ENCODE measurements at regions not wholly inside any gene's neighbourhood (a gene's known extent, or its start where the extent isn't known, plus 50 kb on each side); places are given as distances from the start of the nearest gene placed in this dataset.

GRCh38 chr5:89436464-89436863, 553.5 kb upstream of the MEF2C start:
- no peaks in the 10 kb centered on the region for H3K9me3 ChIP-seq (ENCODE audit: control insufficient read depth in 4 of 4, insufficient read depth in 3 of 4, low read length in 3 of 4)
- 78 to 80% methylated on average over 3 of the region's 3 CpGs for WGBS, 2 donors
- H3K4me1 ChIP-seq (ENCODE audit: control insufficient read depth in 5 of 5, insufficient read depth in 5 of 5, low read length in 5 of 5) = peaks cover 0 to 11% (median 0%) of the 10 kb centered on the region in 5 donors
- H3K36me3 ChIP-seq (ENCODE audit: control insufficient read depth in 4 of 4, insufficient read depth in 4 of 4, low read length in 4 of 4) = no peaks in the 10 kb centered on the region
- DNase-seq (no peak), ATAC-seq (ENCODE audit: insufficient read depth, low FRiP score) (no peak)
- H3K27ac ChIP-seq (ENCODE audit: low read depth in 1 of 2, low read length in 1 of 2) = no peak overlapping the region
- no peak for TF ChIP-seq CTCF (IDR thresholded peaks at IDR 0.05; ENCODE audit: control extremely low read depth, extremely low read depth)
- no peak overlapping the region for H3K4me3 ChIP-seq
- H3K27me3 ChIP-seq (ENCODE audit: control insufficient read depth in 3 of 3, insufficient read depth in 3 of 3, low read length in 2 of 3) = no peaks in the 10 kb centered on the region
- no peak overlapping the region for H3K9ac ChIP-seq (ENCODE audit: insufficient read depth in 1 of 2, low read length in 2 of 2)

- Histone ChIP-seq H3K27ac (ENCODE audit: low read depth in 1 of 2, low read length in 1 of 2) (no peak overlapping the region), H3K4me3 (no peak overlapping the region), H3K36me3 (ENCODE audit: control insufficient read depth in 4 of 4, insufficient read depth in 4 of 4, low read length in 4 of 4) (no peaks in the 10 kb centered on the region), H3K4me1 (ENCODE audit: control insufficient read depth in 5 of 5, insufficient read depth in 5 of 5, low read length in 5 of 5) (peaks cover 0 to 6% (median 0%) of the 10 kb centered on the region in 5 donors), H3K27me3 (ENCODE audit: control insufficient read depth in 3 of 3, insufficient read depth in 3 of 3, low read length in 2 of 3) (no peaks in the 10 kb centered on the region), H3K9ac (ENCODE audit: insufficient read depth in 1 of 2, low read length in 2 of 2) (no peak overlapping the region), H3K9me3 (ENCODE audit: control insufficient read depth in 4 of 4, insufficient read depth in 3 of 4, low read length in 3 of 4) (no peaks in the 10 kb centered on the region)
- ATAC-seq (ENCODE audit: insufficient read depth, low FRiP score) (no peak), DNase-seq (no peak)
- WGBS, 2 donors = 90 to 91% methylated on average over 4 of the region's 4 CpGs
- TF ChIP-seq CTCF (IDR thresholded peaks at IDR 0.05; ENCODE audit: control extremely low read depth, extremely low read depth) = no peak
Observed at GRCh38 chr5:89435347-89435746, 552.4 kb upstream of the MEF2C start.

- H3K36me3 ChIP-seq (ENCODE audit: control insufficient read depth in 4 of 4, insufficient read depth in 4 of 4, low read length in 4 of 4) = no peaks in the 10 kb centered on the region
- no peak for TF ChIP-seq CTCF (IDR thresholded peaks at IDR 0.05; ENCODE audit: control extremely low read depth, extremely low read depth)
- no peaks in the 10 kb centered on the region for H3K27me3 ChIP-seq (ENCODE audit: control insufficient read depth in 3 of 3, insufficient read depth in 3 of 3, low read length in 2 of 3)
- H3K27ac ChIP-seq (ENCODE audit: low read depth in 1 of 2, low read length in 1 of 2) = no peak overlapping the region
- H3K9ac ChIP-seq (ENCODE audit: insufficient read depth in 1 of 2, low read length in 2 of 2) = no peak overlapping the region
- no peak for ATAC-seq (ENCODE audit: insufficient read depth, low FRiP score)
- no peaks in the 10 kb centered on the region for H3K4me1 ChIP-seq (ENCODE audit: control insufficient read depth in 5 of 5, insufficient read depth in 5 of 5, low read length in 5 of 5)
- no peak overlapping the region for H3K4me3 ChIP-seq
- 93 to 96% methylated on average over 1 of the region's 1 CpG for WGBS, 2 donors
- DNase-seq = no peak
- no peaks in the 10 kb centered on the region for H3K9me3 ChIP-seq (ENCODE audit: control insufficient read depth in 4 of 4, insufficient read depth in 3 of 4, low read length in 3 of 4)
Observed at GRCh38 chr5:89428624-89429023, 545.6 kb upstream of the MEF2C start.

DNA sequence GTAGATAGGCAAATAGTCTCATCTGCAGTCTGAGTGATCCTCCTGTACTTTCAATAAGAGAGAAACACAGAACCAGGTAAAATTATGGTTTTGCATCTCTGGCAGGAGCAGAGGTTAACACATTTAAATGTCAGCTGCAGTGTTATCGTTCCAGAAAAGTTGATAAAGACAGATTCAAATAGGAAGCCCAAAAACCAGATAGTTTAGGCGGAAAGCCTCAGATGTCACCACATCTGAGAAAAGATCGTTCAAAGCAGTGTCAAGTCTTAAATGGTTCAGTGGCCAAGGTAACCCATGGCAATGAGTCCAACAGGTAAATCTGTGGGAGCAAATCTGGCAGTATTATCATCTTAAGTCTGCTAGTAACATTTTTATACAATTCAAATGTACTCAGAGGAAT, 542.1 kb upstream of the MEF2C start:
- ATAC-seq (ENCODE audit: insufficient read depth, low FRiP score) = no peak
- H3K36me3 ChIP-seq (ENCODE audit: control insufficient read depth in 4 of 4, insufficient read depth in 4 of 4, low read length in 4 of 4) = no peaks in the 10 kb centered on the region
- H3K9me3 ChIP-seq (ENCODE audit: control insufficient read depth in 4 of 4, insufficient read depth in 3 of 4, low read length in 3 of 4) = no peaks in the 10 kb centered on the region
- no peak for DNase-seq
- WGBS, 2 donors = 81 to 91% methylated on average over 3 of the region's 3 CpGs
- H3K4me1 ChIP-seq (ENCODE audit: control insufficient read depth in 5 of 5, insufficient read depth in 5 of 5, low read length in 5 of 5) = no peaks in the 10 kb centered on the region
- H3K27me3 ChIP-seq (ENCODE audit: control insufficient read depth in 3 of 3, insufficient read depth in 3 of 3, low read length in 2 of 3) = no peaks in the 10 kb centered on the region
- no peak overlapping the region for H3K4me3 ChIP-seq
- no peak for TF ChIP-seq CTCF (IDR thresholded peaks at IDR 0.05; ENCODE audit: control extremely low read depth, extremely low read depth)
- no peak overlapping the region for H3K27ac ChIP-seq (ENCODE audit: low read depth in 1 of 2, low read length in 1 of 2)
- H3K9ac ChIP-seq (ENCODE audit: insufficient read depth in 1 of 2, low read length in 2 of 2) = no peak overlapping the region

Data from lung (tissue), 11 donors.